ENCODE measurements at regions not wholly inside any gene's neighbourhood (a gene's known extent, or its start where the extent isn't known, plus 50 kb on each side); places are given as distances from the start of the nearest gene placed in this dataset.

GRCh38 chr7:33761449-33762080, 143.8 kb upstream of the BMPER start:
- no peaks in the 10 kb centered on the region for H3K9me3 ChIP-seq
- TF ChIP-seq Cebpa-rat (IDR thresholded peaks at IDR 0.05) = no peak
- H4K20me1 ChIP-seq = no peaks in the 10 kb centered on the region
- no peak overlapping the region for H3K9ac ChIP-seq
- H3K4me2 ChIP-seq = peak overlapping the region; percentile 71
- H3K27ac ChIP-seq = no peak overlapping the region
- H3K4me3 ChIP-seq = no peak overlapping the region
- H3K36me3 ChIP-seq = no peaks in the 10 kb centered on the region
- H3K27me3 ChIP-seq = no peaks in the 10 kb centered on the region
- H3K4me1 ChIP-seq = peaks cover 15% of the 10 kb centered on the region

DNA sequence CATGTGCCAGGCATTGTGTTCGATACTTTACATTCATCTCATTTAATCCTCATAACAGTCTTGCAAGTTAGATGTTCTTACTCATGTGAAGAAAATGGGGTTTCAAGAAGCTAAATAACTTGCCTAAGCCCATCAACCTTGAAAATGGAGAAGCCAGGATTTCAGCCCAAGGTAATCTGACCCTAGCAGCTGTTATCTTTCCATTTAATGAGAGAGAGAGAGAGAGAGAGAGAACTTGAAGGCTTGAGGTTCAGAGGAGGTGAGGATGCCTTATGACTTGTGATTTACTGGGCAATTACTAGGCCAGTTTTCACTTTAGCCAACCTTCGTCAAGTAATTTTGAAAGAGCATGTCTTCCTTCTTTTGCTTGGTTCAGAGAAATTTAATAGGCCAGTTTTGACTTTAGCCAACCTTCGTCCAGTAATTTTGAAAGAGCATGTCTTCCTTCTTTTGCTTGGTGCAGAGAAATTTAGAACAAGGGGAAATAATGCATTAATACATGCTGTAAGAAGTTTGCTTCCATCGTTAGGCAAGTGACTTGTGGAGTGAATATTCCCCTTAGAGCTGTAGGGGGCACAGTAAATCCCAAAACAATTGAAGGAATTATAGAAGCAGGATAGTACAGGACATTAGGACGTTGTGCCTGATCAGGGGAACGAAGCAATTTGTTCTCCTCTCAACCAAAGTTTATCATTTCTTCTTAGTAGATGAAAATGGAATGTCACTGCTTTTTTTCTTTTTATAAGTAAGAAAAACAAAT, 143.0 kb upstream of the BMPER start:
- Histone ChIP-seq H3K4me1 (peaks cover 15% of the 10 kb centered on the region), H3K4me3 (no peak overlapping the region), H4K20me1 (no peaks in the 10 kb centered on the region), H3K27ac (no peak overlapping the region), H3K9ac (no peak overlapping the region), H3K27me3 (no peaks in the 10 kb centered on the region), H3K9me3 (no peaks in the 10 kb centered on the region), H3K36me3 (no peaks in the 10 kb centered on the region), H3K4me2 (peak overlapping the region; percentile 71)
- TF ChIP-seq Cebpa-rat (IDR thresholded peaks at IDR 0.05) = no peak

- no peaks in the 10 kb centered on the region for H3K27me3 ChIP-seq
- no peaks in the 10 kb centered on the region for H4K20me1 ChIP-seq
- H3K4me3 ChIP-seq = no peak overlapping the region
- H3K9ac ChIP-seq = no peak overlapping the region
- H3K9me3 ChIP-seq = no peaks in the 10 kb centered on the region
- TF ChIP-seq Cebpa-rat (IDR thresholded peaks at IDR 0.05) = no peak
- H3K4me2 ChIP-seq = no peak overlapping the region
- peaks cover 15% of the 10 kb centered on the region for H3K4me1 ChIP-seq
- H3K27ac ChIP-seq = no peak overlapping the region
- no peaks in the 10 kb centered on the region for H3K36me3 ChIP-seq
These were observed 142.4 kb upstream of the BMPER start for GRCh38 chr7:33762911-33763306.

- Histone ChIP-seq H3K9ac (no peak overlapping the region), H3K36me3 (no peaks in the 10 kb centered on the region), H3K9me3 (no peaks in the 10 kb centered on the region), H3K4me3 (no peak overlapping the region), H3K4me1 (peaks cover 15% of the 10 kb centered on the region), H4K20me1 (no peaks in the 10 kb centered on the region), H3K27ac (no peak overlapping the region), H3K27me3 (no peaks in the 10 kb centered on the region), H3K4me2 (no peak overlapping the region)
- no peak for TF ChIP-seq Cebpa-rat (IDR thresholded peaks at IDR 0.05)
These were observed 140.4 kb upstream of the BMPER start for GRCh38 chr7:33764752-33765451.

DNA sequence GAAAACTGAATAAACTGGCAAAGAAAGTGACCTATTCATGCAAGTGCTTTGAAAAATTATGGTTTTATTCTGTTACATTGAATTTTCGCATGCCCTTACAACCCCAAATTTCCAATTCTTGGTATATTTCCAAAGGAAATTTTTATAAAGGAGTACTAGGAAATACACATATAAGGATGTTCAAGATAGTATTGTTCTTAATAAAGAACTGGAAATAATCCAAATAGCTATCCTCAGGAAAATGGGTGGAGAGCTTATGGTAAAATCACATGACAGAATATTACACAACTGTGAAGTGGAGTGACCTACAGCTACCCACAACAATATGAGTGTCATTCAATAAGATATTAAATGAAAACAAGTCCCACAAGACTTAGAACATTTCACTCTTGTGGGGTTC, 138.9 kb upstream of the BMPER start:
- no peak overlapping the region for H3K9ac ChIP-seq
- no peak overlapping the region for H3K4me3 ChIP-seq
- no peaks in the 10 kb centered on the region for H4K20me1 ChIP-seq
- TF ChIP-seq Cebpa-rat (IDR thresholded peaks at IDR 0.05) = no peak
- peaks cover 6% of the 10 kb centered on the region for H3K4me1 ChIP-seq
- H3K9me3 ChIP-seq = no peaks in the 10 kb centered on the region
- no peaks in the 10 kb centered on the region for H3K27me3 ChIP-seq
- no peak overlapping the region for H3K4me2 ChIP-seq
- H3K27ac ChIP-seq = no peak overlapping the region
- H3K36me3 ChIP-seq = no peaks in the 10 kb centered on the region

DNA sequence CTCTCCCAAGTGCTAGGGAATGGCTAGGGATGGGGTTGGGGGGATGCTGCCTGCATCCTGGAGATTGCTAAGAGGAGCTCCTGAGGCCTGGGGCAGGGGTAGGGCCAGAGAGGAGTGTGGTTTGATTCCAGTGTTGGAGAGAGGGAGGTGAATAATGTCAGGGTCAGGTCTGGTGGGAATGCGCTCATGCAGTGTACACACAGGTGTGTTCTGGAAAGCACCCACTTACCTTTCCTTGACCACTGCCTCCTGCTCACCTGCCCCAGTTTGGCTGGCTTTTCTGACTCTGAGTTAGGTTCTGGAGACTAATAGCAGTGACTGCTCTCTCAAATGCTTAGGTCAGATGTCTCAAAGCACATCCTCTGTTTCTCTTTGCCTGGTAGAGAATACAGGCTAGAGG, 135.4 kb upstream of the BMPER start:
- H3K27me3 ChIP-seq = no peaks in the 10 kb centered on the region
- H3K9ac ChIP-seq = no peak overlapping the region
- H3K4me1 ChIP-seq = peaks cover 11% of the 10 kb centered on the region
- no peaks in the 10 kb centered on the region for H3K9me3 ChIP-seq
- H3K36me3 ChIP-seq = no peaks in the 10 kb centered on the region
- no peaks in the 10 kb centered on the region for H4K20me1 ChIP-seq
- no peak overlapping the region for H3K4me2 ChIP-seq
- no peak overlapping the region for H3K27ac ChIP-seq
- no peak for TF ChIP-seq Cebpa-rat (IDR thresholded peaks at IDR 0.05)
- H3K4me3 ChIP-seq = no peak overlapping the region

DNA sequence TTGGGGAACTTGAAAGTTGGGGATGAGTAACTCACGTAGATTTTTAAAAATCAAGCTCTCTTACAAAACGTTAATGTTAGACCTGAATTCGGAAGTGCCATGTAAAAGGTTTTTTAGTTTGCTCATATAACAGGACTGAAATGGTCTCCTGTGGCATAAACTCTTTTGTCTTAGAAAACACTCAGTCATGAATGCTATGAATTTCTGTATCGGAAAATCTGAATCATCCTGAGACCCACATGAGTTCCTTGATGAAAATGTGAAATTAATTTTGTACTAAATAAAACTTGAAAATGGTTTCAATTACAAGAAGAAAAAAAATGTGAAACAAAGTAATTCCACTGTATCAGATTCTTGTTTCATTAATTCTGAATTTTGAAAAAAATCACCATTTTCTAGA, 134.8 kb upstream of the BMPER start:
- no peaks in the 10 kb centered on the region for H3K36me3 ChIP-seq
- no peak overlapping the region for H3K9ac ChIP-seq
- H3K4me2 ChIP-seq = no peak overlapping the region
- peaks cover 18% of the 10 kb centered on the region for H3K4me1 ChIP-seq
- H4K20me1 ChIP-seq = no peaks in the 10 kb centered on the region
- no peaks in the 10 kb centered on the region for H3K9me3 ChIP-seq
- no peak overlapping the region for H3K4me3 ChIP-seq
- H3K27me3 ChIP-seq = no peaks in the 10 kb centered on the region
- no peak for TF ChIP-seq Cebpa-rat (IDR thresholded peaks at IDR 0.05)
- H3K27ac ChIP-seq = no peak overlapping the region

DNA sequence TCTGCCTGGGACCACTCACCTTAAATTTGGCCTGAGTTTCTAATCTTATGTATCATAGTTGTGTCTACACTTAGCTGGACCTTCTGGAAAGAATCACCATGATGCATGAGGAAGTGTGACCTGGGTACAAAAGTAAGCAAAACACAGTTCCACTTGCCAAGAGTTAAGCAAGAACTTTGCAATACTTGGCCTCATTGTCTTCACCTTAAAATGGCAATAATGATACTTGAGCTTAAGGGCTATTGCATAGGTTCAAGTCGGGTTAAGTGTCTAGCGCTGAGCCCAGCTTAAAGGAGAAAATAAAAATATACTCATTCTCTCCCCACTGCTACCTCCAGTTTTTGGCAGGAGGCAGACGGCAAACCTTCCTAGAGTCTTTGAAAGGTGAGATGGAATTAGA, 133.9 kb upstream of the BMPER start:
- TF ChIP-seq Cebpa-rat (IDR thresholded peaks at IDR 0.05) = no peak
- Histone ChIP-seq H3K36me3 (no peaks in the 10 kb centered on the region), H3K4me3 (no peak overlapping the region), H3K4me1 (peaks cover 25% of the 10 kb centered on the region), H3K9me3 (no peaks in the 10 kb centered on the region), H4K20me1 (no peaks in the 10 kb centered on the region), H3K9ac (no peak overlapping the region), H3K4me2 (no peak overlapping the region), H3K27me3 (no peaks in the 10 kb centered on the region), H3K27ac (no peak overlapping the region)

- Histone ChIP-seq H3K27ac (no peak overlapping the region), H3K9me3 (no peaks in the 10 kb centered on the region), H3K4me1 (peaks cover 25% of the 10 kb centered on the region), H3K27me3 (no peaks in the 10 kb centered on the region), H3K4me3 (no peak overlapping the region), H4K20me1 (no peaks in the 10 kb centered on the region), H3K36me3 (no peaks in the 10 kb centered on the region), H3K9ac (no peak overlapping the region), H3K4me2 (no peak overlapping the region)
- no peak for TF ChIP-seq Cebpa-rat (IDR thresholded peaks at IDR 0.05)
These were observed 132.3 kb upstream of the BMPER start for GRCh38 chr7:33773053-33773452.
